ENCODE measurements at regions not wholly inside any gene's neighbourhood (a gene's known extent, or its start where the extent isn't known, plus 50 kb on each side); places are given as distances from the start of the nearest gene placed in this dataset.

GRCh38 chr5:54742417-54742891 is 224.9 kb downstream of the SNX18 start:
- TF ChIP-seq CTCF (IDR thresholded peaks at IDR 0.05) (peak in 2 of 6 experiments; percentile 10 to 13), POLR2A (IDR thresholded peaks at IDR 0.05) (no peak)

Measured in Peyer's patch (tissue), 4 donors.